AG04450 (cell line): ENCODE measurements at regions not wholly inside any gene's neighbourhood (a gene's known extent, or its start where the extent isn't known, plus 50 kb on each side); places are given as distances from the start of the nearest gene placed in this dataset.

Experiments used
- CTCF ChIA-PET: fragments of 300-600, 350-600 bp; formaldehyde crosslinking; extraction: SDS; loops from one replicate; lab custom pipeline; 2022; ENCODE audit warnings: antibody characterized with exemption, inconsistent platforms; lab: Charles Lee
- POLR2A ChIA-PET: fragments of 350-600 bp; formaldehyde crosslinking; extraction: SDS; loops from one replicate; lab custom pipeline; 2021; ENCODE audit warnings: antibody characterized with exemption, inconsistent platforms; lab: Yijun Ruan, JAX
- DNase-seq: peaks from one replicate; pipeline ENCODE4 v3.0.0-alpha.2; 2011; ENCODE audit warnings: low read depth, low spot score
- H3K27ac ChIP-seq: one replicate; pipeline ENCODE4 v1.5.1; 2012; ENCODE audit warnings: low read depth, low read length, control low read depth
- H3K27me3 ChIP-seq: one replicate; pipeline ENCODE4 v1.6.0; 2012; ENCODE audit warnings: low read length; ENCODE audit not compliant: control insufficient read depth, insufficient read depth
- H3K4me3 ChIP-seq: 2 replicates; pipeline ENCODE4 v1.5.1; 2011; ENCODE audit warnings: mild to moderate bottlenecking, low read depth, low read length, control low read depth
- H3K9me3 ChIP-seq: 2 replicates; pipeline ENCODE4 v1.5.1; 2012; ENCODE audit warnings: low read length; ENCODE audit not compliant: control insufficient read depth, insufficient read depth
- TF ChIP-seq, protein P1 (sequence below): IDR thresholded peaks from 2 replicates; pipeline ENCODE4 v1.5.1; 2011; ENCODE audit warnings: low read depth, low read length, control low read depth, inconsistent platforms

DNA sequence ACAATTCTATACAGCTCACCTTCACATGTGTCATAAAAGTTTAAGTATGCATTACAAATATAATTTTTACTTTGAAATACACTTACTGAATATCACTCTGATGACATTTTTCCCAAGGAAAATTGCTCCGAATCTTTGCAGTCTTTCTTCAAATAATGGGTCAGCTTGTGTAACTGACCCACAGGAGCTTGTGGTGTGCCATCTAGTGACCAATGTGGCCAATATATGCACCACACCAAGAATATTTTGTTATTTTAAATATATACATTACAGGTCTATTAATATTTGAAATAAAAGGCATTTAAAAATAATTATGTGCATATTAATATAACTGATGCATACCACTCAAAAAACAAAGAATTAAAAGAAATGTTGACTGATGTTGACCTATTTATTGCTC, 271.4 kb downstream of the TBX15 start:
- Histone ChIP-seq H3K27ac (no peak overlapping the region), H3K9me3 (no peaks in the 10 kb centered on the region; the same call in 1 of the 2 replicates), H3K4me3 (no peak overlapping the region), H3K27me3 (no peaks in the 10 kb centered on the region)
- DNase-seq = no peak
- CTCF ChIA-PET = no interaction called here
- TF ChIP-seq, protein P1, sequence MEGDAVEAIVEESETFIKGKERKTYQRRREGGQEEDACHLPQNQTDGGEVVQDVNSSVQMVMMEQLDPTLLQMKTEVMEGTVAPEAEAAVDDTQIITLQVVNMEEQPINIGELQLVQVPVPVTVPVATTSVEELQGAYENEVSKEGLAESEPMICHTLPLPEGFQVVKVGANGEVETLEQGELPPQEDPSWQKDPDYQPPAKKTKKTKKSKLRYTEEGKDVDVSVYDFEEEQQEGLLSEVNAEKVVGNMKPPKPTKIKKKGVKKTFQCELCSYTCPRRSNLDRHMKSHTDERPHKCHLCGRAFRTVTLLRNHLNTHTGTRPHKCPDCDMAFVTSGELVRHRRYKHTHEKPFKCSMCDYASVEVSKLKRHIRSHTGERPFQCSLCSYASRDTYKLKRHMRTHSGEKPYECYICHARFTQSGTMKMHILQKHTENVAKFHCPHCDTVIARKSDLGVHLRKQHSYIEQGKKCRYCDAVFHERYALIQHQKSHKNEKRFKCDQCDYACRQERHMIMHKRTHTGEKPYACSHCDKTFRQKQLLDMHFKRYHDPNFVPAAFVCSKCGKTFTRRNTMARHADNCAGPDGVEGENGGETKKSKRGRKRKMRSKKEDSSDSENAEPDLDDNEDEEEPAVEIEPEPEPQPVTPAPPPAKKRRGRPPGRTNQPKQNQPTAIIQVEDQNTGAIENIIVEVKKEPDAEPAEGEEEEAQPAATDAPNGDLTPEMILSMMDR = no peak
- POLR2A ChIA-PET = no interaction called here

DNA sequence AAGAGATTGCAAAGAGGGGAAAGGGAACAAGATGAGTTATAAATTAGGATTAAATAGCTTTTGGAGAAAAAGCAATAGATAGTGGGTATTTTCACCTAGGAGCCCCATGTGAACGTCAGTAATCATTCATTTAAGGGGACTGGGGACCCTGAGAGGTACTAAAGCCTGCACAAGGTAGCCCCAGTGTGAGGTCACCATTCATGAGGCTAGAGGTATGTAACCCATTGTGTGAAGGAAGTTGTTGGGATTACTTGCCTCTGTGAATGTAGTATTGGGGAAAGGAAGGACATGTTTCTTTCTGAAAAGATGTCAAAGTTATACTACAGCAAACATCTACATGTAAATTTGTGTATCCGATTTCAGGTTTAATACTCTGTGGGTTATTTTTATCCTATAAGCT, 276.8 kb downstream of the TBX15 start:
- Histone ChIP-seq H3K27me3 (no peaks in the 10 kb centered on the region), H3K27ac (no peak overlapping the region), H3K9me3 (no peaks in the 10 kb centered on the region; the same call in 1 of the 2 replicates), H3K4me3 (no peak overlapping the region)
- TF ChIP-seq, protein P1 = no peak
- DNase-seq = no peak
- CTCF ChIA-PET = no interaction called here
- POLR2A ChIA-PET = no interaction called here

DNA sequence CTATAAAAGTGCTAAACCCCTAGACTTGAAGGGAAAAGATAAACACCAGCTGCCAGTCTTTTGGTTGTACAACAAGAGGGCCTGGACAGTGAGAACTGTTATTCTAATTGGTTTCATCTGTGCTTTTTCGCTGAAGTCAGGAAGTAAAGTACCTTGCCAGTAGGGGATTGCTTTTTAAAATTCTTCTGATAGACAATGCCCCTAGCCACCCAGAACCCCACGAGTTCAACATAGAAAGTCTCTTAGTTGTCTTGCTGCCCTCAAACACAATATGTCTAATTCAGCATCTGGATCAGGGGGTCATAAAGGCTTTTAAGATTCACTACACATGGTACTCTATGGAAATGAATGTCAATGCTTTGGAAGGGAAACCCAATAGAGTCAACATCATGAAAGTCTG, 289.2 kb downstream of the TBX15 start:
- Histone ChIP-seq H3K27ac (no peak overlapping the region), H3K4me3 (no peak overlapping the region), H3K9me3 (no peaks in the 10 kb centered on the region), H3K27me3 (no peaks in the 10 kb centered on the region)
- TF ChIP-seq, protein P1 = no peak
- POLR2A ChIA-PET = no interaction called here
- CTCF ChIA-PET = no interaction called here
- DNase-seq = no peak

DNA sequence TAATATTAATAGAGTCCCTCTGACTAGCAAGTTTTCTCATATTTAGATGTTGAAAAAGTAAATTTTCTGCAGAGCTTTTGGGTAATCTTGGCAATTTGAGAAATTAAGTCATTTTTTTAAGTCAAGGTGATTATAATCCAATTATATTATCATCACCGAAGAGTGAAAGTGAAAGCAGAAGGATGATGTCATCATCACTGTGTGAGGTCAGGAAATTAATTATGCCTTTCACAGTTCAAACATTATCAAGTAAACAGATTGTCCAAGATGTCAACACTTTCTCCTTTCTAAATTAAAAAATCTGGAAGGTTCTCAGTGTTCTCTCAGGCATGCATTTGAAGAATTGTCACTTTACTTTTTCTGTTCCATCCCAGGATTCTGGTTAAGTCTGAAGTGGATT, 296.0 kb downstream of the TBX15 start:
- no peak overlapping the region for H3K27ac ChIP-seq
- ChIA-PET CTCF (no interaction called here), POLR2A (no interaction called here)
- TF ChIP-seq, protein P1 = no peak
- DNase-seq = no peak
- H3K9me3 ChIP-seq = no peaks in the 10 kb centered on the region
- no peak overlapping the region for H3K4me3 ChIP-seq
- H3K27me3 ChIP-seq = no peaks in the 10 kb centered on the region

DNA sequence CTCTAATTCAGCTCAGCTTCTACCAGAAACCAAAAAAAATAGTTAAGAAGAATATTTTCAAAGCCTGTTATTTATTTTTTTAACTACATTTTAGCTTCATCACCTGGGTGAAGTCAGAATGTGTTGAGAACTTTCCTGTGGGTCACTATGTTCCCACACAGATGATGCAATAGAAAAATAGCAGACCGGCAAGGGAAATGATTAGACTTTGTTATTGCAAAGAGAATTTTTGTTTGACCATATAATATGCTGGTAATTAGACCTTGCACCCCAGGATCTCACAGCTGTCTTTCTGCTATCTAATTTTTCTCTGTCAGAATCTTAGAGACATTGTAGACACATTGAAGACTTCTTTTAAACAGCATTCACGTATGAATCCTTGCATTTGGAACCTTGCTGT, 299.3 kb downstream of the TBX15 start:
- ChIA-PET CTCF (no interaction called here), POLR2A (no interaction called here)
- no peaks in the 10 kb centered on the region for H3K27me3 ChIP-seq
- no peak for DNase-seq
- TF ChIP-seq, protein P1 = no peak
- H3K4me3 ChIP-seq = no peak overlapping the region
- H3K27ac ChIP-seq = no peak overlapping the region
- H3K9me3 ChIP-seq = no peaks in the 10 kb centered on the region
